Fibroblast of the aortic adventitia (primary cell): ENCODE measurements at regions not wholly inside any gene's neighbourhood (a gene's known extent, or its start where the extent isn't known, plus 50 kb on each side); places are given as distances from the start of the nearest gene placed in this dataset.
A peak's percentile ranks its signal among the peaks of the same experiment; 100 is the strongest.
"Not testable (repeated sequence)": the region's sequence is repeated elsewhere in the genome, so short reads cannot be mapped to it uniquely, and the experiment has no call there.

Experiments
- DNase-seq: peaks from one replicate; pipeline ENCODE4 v3.0.0-alpha.2; 2010; ENCODE audit warnings: low read depth
- H3K4me3 ChIP-seq: 2 replicates; pipeline ENCODE4 v1.5.1; 2011; ENCODE audit warnings: low read depth, mild to moderate bottlenecking, control low read depth, low read length, moderate library complexity
- CTCF ChIP-seq: IDR thresholded peaks from 2 replicates; pipeline ENCODE4 v1.5.1; 2011; ENCODE audit warnings: mild to moderate bottlenecking, low read length, control low read depth, inconsistent platforms; ENCODE audit not compliant: insufficient read depth

- no peak for TF ChIP-seq CTCF
- no peak overlapping the region for H3K4me3 ChIP-seq
- no peak for DNase-seq
Observed at GRCh38 chr12:75798136-75798926, 233.2 kb downstream of the PHLDA1 start.

- H3K4me3 ChIP-seq: no peak overlapping the region
- TF ChIP-seq CTCF: no peak
- DNase-seq: no peak
Observed at GRCh38 chr12:75795125-75795524, 236.5 kb downstream of the PHLDA1 start.

DNA sequence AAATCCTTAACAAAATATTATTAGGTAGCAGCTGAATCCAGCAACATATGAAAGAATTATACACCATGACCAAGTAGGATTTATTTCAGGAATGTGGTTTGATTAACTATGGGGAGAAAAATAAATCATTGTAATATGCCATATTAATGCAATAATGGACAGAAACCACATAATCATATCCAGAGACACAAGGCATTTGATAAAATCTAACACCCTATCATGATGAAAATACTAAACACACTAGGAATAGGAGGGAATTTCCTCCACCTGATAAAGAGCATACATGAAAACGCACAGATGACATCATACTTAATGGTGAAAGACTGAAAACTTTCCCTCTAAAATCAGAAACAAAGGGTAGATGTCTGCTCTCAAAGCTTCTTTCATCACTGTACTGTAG is 238.9 kb downstream of the PHLDA1 start:
- peak; percentile 58 for DNase-seq
- no peak overlapping the region for H3K4me3 ChIP-seq
- no peak for TF ChIP-seq CTCF

DNA sequence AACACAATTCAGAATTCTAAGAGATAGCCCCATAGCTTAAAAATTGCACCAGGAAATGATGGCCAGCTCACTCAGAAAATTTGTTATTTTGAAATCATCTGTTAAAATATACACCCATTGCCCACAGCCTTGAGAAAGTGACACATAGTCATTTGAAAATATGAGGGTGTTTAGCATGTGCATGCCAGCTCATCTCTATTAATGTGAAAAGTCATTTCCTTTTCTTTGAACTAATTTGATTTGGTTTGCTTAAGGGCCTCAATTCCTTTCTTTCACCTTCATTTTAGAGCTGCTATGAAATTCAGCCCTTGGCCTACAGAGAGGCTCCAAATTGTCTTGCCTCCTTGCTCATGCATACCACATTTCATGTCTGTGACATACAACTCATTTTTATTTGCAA is 241.4 kb downstream of the PHLDA1 start:
- DNase-seq: no peak
- H3K4me3 ChIP-seq: no peak overlapping the region
- no peak for TF ChIP-seq CTCF

GRCh38 chr12:75787146-75787545 is 244.4 kb downstream of the PHLDA1 start:
- DNase-seq, H3K4me3 ChIP-seq: not testable (repeated sequence)

DNA sequence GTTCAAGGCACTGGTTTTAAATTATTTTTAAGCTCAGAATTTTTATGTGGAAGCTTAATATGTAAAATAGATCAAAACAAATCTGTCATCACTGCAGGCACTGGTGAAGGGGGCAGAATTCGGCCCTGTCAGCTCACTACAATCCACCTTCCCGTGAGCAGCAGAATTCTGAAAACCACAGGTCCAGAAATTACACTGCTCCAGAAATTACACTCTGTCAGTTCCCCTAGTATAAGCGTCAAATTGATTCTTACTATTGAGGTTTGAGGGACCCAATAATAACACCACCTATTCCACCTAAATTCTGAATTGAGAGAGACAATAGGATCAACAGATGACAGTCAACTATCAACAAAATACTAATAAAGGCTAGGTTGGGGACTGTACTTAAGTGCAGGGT is 245.5 kb downstream of the PHLDA1 start:
- no peak for TF ChIP-seq CTCF
- no peak overlapping the region for H3K4me3 ChIP-seq
- DNase-seq: no peak

- no peak overlapping the region for H3K4me3 ChIP-seq
- DNase-seq: peak; percentile 34
- TF ChIP-seq CTCF: no peak
Observed at GRCh38 chr12:75784591-75784990, 247.0 kb downstream of the PHLDA1 start.
